CD4-positive, alpha-beta T cell (primary cell): ENCODE measurements at regions not wholly inside any gene's neighbourhood (a gene's known extent, or its start where the extent isn't known, plus 50 kb on each side); places are given as distances from the start of the nearest gene placed in this dataset.

Experiments used
- ATAC-seq: fragments of 200-7000 bp; cut with Tn5 transposase; one replicate; pipeline ENCODE4 v1.10.0; 2022; ENCODE audit warnings: mild to moderate bottlenecking; ENCODE audit not compliant: poor library complexity
- CTCF ChIA-PET: fragments of 350-600 bp; sonication (Branson Sonifier 250); formaldehyde crosslinking; loops from one replicate; lab custom pipeline; 2021; ENCODE audit warnings: antibody characterized with exemption, inconsistent platforms; lab: Charles Lee
- POLR2A ChIA-PET: fragments of 350-600 bp; sonication (Branson Sonifier 250); formaldehyde crosslinking; loops from one replicate; lab custom pipeline; 2021; ENCODE audit warnings: antibody characterized with exemption, inconsistent platforms; lab: Charles Lee
- DNase-seq, 14 experiments: peaks; one replicate each; pipeline ENCODE4 v3.0.0-alpha.2; 2013 to 2020; ENCODE audit warnings: mixed read lengths in 2 of 14
- H3K27ac ChIP-seq, 2 donors: one replicate each; pipeline versions ENCODE4 v1.5.1 to v1.7.0; 2013; ENCODE audit warnings: low read length in 2 of 2, low read depth in 1 of 2, mild to moderate bottlenecking in 1 of 2
- H3K27me3 ChIP-seq, 2 experiments: 1 replicate in 1 of 2; 2 replicates in 1 of 2; pipeline versions ENCODE4 v1.6.1 to v1.7.0; 2013; ENCODE audit warnings: low read length in 2 of 2, control low read depth in 1 of 2, mild to moderate bottlenecking in 1 of 2, moderate library complexity in 1 of 2; ENCODE audit not compliant: insufficient read depth in 2 of 2, control insufficient read depth in 1 of 2
- H3K36me3 ChIP-seq: one replicate; pipeline ENCODE4 v1.6.1; 2013; ENCODE audit warnings: low read length, control low read depth; ENCODE audit not compliant: insufficient read depth
- H3K4me1 ChIP-seq: one replicate; pipeline ENCODE4 v1.6.1; 2013; ENCODE audit warnings: low read length, control low read depth; ENCODE audit not compliant: insufficient read depth
- H3K4me3 ChIP-seq: one replicate; pipeline ENCODE4 v1.5.1; 2013; ENCODE audit warnings: mild to moderate bottlenecking, low read length, moderate library complexity
- H3K9me3 ChIP-seq, 2 experiments: 1 replicate in 1 of 2; 2 replicates in 1 of 2; pipeline versions ENCODE4 v1.6.1 to v1.7.0; 2013; ENCODE audit warnings: low read length in 2 of 2, mild to moderate bottlenecking in 2 of 2, control low read depth in 1 of 2, moderate library complexity in 1 of 2; ENCODE audit not compliant: control insufficient read depth in 1 of 2, insufficient read depth in 1 of 2
- H3K27ac Mint-ChIP-seq: one replicate; pipeline ENCODE4 v1.8.0; 2020; ENCODE audit warnings: mixed read lengths
- H3K27me3 Mint-ChIP-seq: one replicate; pipeline ENCODE4 v1.8.0; 2021; ENCODE audit warnings: mixed read lengths
- H3K36me3 Mint-ChIP-seq: one replicate; pipeline ENCODE4 v1.8.0; 2021; ENCODE audit warnings: low read depth, mixed read lengths
- H3K4me1 Mint-ChIP-seq: one replicate; pipeline ENCODE4 v1.8.0; 2021; ENCODE audit warnings: low read depth, mixed read lengths
- H3K4me3 Mint-ChIP-seq: one replicate; pipeline ENCODE4 v1.8.0; 2020; ENCODE audit warnings: mild to moderate bottlenecking, mixed read lengths
- H3K9me3 Mint-ChIP-seq: one replicate; pipeline ENCODE4 v1.8.0; 2020; ENCODE audit warnings: mixed read lengths
- intact Hi-C, 2 experiments: fragments of 100-400 bp; cut with DNase I in 1 of 2; cut with micrococcal nuclease in 1 of 2; formaldehyde crosslinking; loops; one replicate each; pipeline versions ENCODE4 v1.15.1 to v1.9.0; 2023 to 2025; cut with DNase I, micrococcal nuclease
- TF ChIP-seq, protein P1 (sequence below): fragments of 200-600 bp; IDR thresholded peaks from one replicate; pipeline ENCODE4 v1.8.0; 2022; ENCODE audit warnings: antibody characterized with exemption, mild to moderate bottlenecking

DNA sequence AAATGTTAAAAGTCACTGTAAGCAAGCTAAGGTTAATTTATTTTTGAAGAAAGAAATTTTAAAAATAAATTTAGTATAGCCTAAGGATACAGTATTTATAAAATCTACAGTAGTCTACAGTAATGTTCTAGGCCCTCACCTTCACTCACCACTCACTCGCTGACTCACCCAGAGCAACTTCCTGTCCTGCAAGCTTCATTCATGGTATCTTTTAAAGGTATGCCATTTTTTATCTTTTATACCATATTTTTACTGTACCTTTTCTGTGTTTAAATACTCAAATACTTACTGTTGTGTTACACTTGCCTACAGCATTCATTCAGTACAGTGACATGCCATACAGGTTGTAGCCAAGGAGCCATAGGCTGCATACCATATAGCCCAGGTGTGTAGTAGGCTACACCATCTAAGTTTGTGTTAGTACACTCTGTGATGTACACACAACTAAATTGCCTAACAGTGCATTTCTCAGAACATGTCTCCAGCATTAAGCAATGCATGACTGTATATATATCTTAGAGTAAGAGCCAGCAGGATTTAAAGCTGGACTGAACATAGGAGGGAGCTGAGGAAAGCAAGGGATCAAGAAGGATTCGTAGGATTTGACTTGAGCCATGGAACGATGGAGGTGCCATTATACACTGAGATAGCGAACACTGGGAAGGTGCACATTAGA lies 83.1 kb upstream of the KLF7 start:
- Mint-ChIP-seq H3K27me3 (no peaks in the 10 kb centered on the region), H3K27ac (no peak overlapping the region), H3K9me3 (no peaks in the 10 kb centered on the region), H3K4me3 (no peak overlapping the region), H3K4me1 (no peaks in the 10 kb centered on the region), H3K36me3 (no peaks in the 10 kb centered on the region)
- TF ChIP-seq, protein P1, sequence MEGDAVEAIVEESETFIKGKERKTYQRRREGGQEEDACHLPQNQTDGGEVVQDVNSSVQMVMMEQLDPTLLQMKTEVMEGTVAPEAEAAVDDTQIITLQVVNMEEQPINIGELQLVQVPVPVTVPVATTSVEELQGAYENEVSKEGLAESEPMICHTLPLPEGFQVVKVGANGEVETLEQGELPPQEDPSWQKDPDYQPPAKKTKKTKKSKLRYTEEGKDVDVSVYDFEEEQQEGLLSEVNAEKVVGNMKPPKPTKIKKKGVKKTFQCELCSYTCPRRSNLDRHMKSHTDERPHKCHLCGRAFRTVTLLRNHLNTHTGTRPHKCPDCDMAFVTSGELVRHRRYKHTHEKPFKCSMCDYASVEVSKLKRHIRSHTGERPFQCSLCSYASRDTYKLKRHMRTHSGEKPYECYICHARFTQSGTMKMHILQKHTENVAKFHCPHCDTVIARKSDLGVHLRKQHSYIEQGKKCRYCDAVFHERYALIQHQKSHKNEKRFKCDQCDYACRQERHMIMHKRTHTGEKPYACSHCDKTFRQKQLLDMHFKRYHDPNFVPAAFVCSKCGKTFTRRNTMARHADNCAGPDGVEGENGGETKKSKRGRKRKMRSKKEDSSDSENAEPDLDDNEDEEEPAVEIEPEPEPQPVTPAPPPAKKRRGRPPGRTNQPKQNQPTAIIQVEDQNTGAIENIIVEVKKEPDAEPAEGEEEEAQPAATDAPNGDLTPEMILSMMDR = no peak
- H3K9me3 ChIP-seq = no peaks in the 10 kb centered on the region
- CTCF ChIA-PET = no interaction called here
- no peak for ATAC-seq
- no peaks in the 10 kb centered on the region for H3K27me3 ChIP-seq
- intact Hi-C loops = loop anchor here in 1 of 2 experiments (5.0 kb wide), 1 partner anchor 62 kb away; no protein-coding TSS in a partner anchor
- DNase-seq = no peak
- H3K4me1 ChIP-seq = no peaks in the 10 kb centered on the region
- H3K4me3 ChIP-seq = no peak overlapping the region
- no peaks in the 10 kb centered on the region for H3K36me3 ChIP-seq
- H3K27ac ChIP-seq = no peak overlapping the region
- POLR2A ChIA-PET = no interaction called here

DNA sequence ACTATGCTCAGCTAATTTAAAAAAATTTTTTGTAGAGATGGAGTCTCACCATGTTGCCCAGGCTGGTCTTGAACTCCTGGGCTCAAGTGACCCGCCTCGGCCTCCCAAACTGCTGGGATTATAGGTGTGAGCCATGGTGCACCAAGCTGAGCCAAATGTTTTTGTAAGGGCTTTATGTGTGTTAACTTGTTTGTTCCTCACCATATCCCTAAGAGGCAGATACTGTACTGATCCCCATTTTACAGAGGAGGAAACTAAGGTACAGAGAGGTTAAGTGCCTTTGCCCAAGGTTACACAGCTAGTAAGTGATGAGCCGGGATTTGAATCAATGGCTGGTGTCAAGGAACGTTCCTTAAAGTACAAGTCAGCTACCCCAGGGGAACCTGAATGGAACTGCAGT lies 85.3 kb upstream of the KLF7 start:
- DNase-seq (no peak), ATAC-seq (no peak)
- intact Hi-C loops = no loop called here
- H3K36me3 Mint-ChIP-seq = no peaks in the 10 kb centered on the region
- H3K9me3 Mint-ChIP-seq = no peaks in the 10 kb centered on the region
- Histone ChIP-seq H3K4me3 (no peak overlapping the region), H3K36me3 (no peaks in the 10 kb centered on the region), H3K4me1 (no peaks in the 10 kb centered on the region), H3K27ac (no peak overlapping the region), H3K9me3 (no peaks in the 10 kb centered on the region), H3K27me3 (no peaks in the 10 kb centered on the region)
- H3K4me3 Mint-ChIP-seq = no peak overlapping the region
- H3K4me1 Mint-ChIP-seq = no peaks in the 10 kb centered on the region
- CTCF ChIA-PET = interaction anchor here (0.6 to 1.0 kb wide), 3 partner anchors 33 to 821 kb away, joined by 3 read pairs; no protein-coding TSS in a partner anchor
- POLR2A ChIA-PET = interaction anchor here (1.0 kb wide), 1 partner anchor 11 kb away, joined by 3 read pairs; no protein-coding TSS in a partner anchor
- TF ChIP-seq, protein P1 = no peak
- H3K27ac Mint-ChIP-seq = no peak overlapping the region
- no peaks in the 10 kb centered on the region for H3K27me3 Mint-ChIP-seq

DNA sequence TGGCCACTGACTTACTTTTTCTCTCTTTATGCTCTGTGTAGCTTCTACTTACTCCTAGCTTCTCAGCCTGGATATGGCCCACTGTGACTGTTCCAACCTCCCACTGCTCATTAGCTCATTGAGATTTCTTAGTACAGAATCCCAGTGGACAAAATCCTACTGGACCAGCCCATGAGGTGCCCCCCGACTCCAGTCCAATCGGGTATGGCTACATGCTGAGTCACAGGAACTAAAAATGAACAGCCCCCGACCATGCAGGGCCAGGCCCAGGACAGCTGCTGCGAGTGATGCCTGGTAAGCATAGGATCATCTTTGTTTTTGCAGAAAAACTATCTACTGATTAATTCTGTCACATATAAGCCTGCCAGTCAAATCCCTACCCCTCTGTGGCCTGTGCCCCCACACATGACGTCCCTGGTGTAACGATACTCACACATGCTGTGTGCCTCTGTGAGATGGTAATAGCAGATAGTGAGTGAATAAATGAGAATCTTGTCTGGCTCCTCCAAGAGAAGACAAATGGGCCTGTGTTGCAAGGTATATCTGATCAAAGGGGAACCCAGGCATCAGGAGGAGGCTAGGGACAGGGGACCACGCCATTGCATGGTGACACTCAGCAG lies 85.9 kb upstream of the KLF7 start:
- DNase-seq = no peak
- Mint-ChIP-seq H3K9me3 (no peaks in the 10 kb centered on the region), H3K27me3 (no peaks in the 10 kb centered on the region), H3K36me3 (no peaks in the 10 kb centered on the region), H3K27ac (no peak overlapping the region), H3K4me3 (no peak overlapping the region), H3K4me1 (no peaks in the 10 kb centered on the region)
- no peaks in the 10 kb centered on the region for H3K27me3 ChIP-seq
- TF ChIP-seq, protein P1 = no peak
- CTCF ChIA-PET = no interaction called here
- H3K4me3 ChIP-seq = no peak overlapping the region
- no peaks in the 10 kb centered on the region for H3K9me3 ChIP-seq
- ATAC-seq = no peak
- no peaks in the 10 kb centered on the region for H3K36me3 ChIP-seq
- H3K4me1 ChIP-seq = no peaks in the 10 kb centered on the region
- intact Hi-C loops = no loop called here
- POLR2A ChIA-PET = no interaction called here
- H3K27ac ChIP-seq = no peak overlapping the region
